Esophagus muscularis mucosa (tissue), 4 donors: ENCODE measurements at regions not wholly inside any gene's neighbourhood (a gene's known extent, or its start where the extent isn't known, plus 50 kb on each side); places are given as distances from the start of the nearest gene placed in this dataset.

Experiments used
- EP300 ChIP-seq: sonication (generic); formaldehyde crosslinking; IDR thresholded peaks from one replicate; pipeline ENCODE4 v1.6.1; 2017; ENCODE audit warnings: antibody characterized with exemption
- POLR2A ChIP-seq: fragments of 450-650 bp; IDR thresholded peaks from one replicate; pipeline ENCODE4 v1.6.1; 2017; ENCODE audit warnings: antibody characterized with exemption, moderate library complexity, mild to moderate bottlenecking, low read depth
- POLR2AphosphoS5 ChIP-seq, 2 donors: sonication (generic); formaldehyde crosslinking; IDR thresholded peaks; one replicate each; pipeline ENCODE4 v1.6.1; 2017; ENCODE audit warnings: antibody characterized with exemption in 2 of 2
- TF ChIP-seq, protein P1 (sequence below), 3 experiments: fragments of 200-600 bp in 2 of 3; fragments of 450-650 bp in 1 of 3; sonication (generic) in 2 of 3; IDR thresholded peaks; one replicate each; pipeline ENCODE4 v1.5.1; 2017 to 2019; ENCODE audit warnings: antibody characterized with exemption in 3 of 3, mild to moderate bottlenecking in 2 of 3, moderate library complexity in 1 of 3

DNA sequence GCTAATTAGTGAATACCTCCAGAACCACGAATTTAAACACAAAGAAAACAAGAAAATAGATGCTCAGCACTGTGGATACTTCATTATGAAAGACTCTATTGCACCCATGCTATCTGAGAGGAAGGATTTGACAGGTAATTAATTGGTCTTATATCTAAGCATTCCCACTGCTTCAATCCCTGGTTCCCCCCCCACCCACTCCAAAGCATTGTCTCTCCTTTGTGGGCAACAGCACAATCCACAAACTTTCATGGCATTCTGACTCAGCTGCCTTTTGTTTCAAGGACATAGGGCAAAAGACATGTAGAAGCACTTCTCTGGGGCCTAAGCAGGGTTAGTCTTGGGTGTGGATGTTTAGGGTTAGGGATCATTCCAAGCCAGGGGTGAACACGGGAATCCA lies 551.4 kb downstream of the BUD13 start:
- TF ChIP-seq, protein P1, sequence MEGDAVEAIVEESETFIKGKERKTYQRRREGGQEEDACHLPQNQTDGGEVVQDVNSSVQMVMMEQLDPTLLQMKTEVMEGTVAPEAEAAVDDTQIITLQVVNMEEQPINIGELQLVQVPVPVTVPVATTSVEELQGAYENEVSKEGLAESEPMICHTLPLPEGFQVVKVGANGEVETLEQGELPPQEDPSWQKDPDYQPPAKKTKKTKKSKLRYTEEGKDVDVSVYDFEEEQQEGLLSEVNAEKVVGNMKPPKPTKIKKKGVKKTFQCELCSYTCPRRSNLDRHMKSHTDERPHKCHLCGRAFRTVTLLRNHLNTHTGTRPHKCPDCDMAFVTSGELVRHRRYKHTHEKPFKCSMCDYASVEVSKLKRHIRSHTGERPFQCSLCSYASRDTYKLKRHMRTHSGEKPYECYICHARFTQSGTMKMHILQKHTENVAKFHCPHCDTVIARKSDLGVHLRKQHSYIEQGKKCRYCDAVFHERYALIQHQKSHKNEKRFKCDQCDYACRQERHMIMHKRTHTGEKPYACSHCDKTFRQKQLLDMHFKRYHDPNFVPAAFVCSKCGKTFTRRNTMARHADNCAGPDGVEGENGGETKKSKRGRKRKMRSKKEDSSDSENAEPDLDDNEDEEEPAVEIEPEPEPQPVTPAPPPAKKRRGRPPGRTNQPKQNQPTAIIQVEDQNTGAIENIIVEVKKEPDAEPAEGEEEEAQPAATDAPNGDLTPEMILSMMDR (IDR thresholded peaks at IDR 0.05) = no peak
- TF ChIP-seq POLR2A = no peak
- no peak for TF ChIP-seq EP300
- TF ChIP-seq POLR2AphosphoS5 (IDR thresholded peaks at IDR 0.05) = no peak
